ENCODE measurements at regions not wholly inside any gene's neighbourhood (a gene's known extent, or its start where the extent isn't known, plus 50 kb on each side); places are given as distances from the start of the nearest gene placed in this dataset.

DNA sequence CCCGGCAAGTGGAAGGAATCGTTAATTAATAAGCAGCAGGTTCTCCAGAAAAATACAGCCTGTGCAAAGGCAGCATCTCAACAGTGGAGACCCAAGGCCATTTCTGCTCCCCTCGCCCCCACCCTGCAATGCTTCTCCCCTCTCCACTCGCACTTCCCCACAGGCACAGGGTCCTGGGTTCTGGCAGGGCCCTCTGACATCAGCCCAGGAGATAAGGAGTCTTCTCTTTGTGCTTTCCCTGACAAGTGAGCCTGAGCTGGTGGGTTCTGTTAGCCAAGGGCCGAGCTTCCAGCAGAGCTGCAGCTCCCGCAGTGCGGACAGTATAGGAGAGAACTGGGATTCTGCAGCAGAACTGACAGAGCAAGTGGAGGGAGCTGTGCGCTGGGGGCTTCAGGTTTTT is 257.5 kb downstream of the NSG2 start:
- TF ChIP-seq, protein P1, sequence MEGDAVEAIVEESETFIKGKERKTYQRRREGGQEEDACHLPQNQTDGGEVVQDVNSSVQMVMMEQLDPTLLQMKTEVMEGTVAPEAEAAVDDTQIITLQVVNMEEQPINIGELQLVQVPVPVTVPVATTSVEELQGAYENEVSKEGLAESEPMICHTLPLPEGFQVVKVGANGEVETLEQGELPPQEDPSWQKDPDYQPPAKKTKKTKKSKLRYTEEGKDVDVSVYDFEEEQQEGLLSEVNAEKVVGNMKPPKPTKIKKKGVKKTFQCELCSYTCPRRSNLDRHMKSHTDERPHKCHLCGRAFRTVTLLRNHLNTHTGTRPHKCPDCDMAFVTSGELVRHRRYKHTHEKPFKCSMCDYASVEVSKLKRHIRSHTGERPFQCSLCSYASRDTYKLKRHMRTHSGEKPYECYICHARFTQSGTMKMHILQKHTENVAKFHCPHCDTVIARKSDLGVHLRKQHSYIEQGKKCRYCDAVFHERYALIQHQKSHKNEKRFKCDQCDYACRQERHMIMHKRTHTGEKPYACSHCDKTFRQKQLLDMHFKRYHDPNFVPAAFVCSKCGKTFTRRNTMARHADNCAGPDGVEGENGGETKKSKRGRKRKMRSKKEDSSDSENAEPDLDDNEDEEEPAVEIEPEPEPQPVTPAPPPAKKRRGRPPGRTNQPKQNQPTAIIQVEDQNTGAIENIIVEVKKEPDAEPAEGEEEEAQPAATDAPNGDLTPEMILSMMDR (IDR thresholded peaks at IDR 0.05) = no peak
- TF ChIP-seq POLR2A (IDR thresholded peaks at IDR 0.05) = no peak
- no peak for TF ChIP-seq EP300 (IDR thresholded peaks at IDR 0.05)

Data from tibial nerve (tissue), 4 donors.